ENCODE measurements at regions not wholly inside any gene's neighbourhood (a gene's known extent, or its start where the extent isn't known, plus 50 kb on each side); places are given as distances from the start of the nearest gene placed in this dataset.

DNA sequence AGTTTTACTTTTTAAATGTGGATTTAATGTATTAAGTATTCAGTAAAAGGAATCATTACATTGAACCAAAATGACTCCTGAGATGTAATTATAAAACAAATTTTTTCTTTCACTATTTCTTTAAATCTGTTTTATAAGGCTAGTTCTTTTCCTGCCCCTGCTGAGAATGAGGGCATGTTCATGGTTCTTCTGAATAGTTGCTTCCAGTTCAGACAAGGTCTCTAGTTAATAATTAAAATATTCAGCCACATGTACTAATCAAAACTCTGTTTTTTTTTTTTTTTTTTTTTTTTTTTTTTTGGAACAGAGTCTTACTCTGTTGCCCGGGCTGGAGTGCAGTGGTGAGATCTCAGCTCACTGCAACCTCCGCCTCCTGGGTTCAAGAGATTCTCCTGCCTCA lies 321.2 kb downstream of the DNAJB9 start:
- TF ChIP-seq POLR2A (IDR thresholded peaks at IDR 0.05) = no peak
- TF ChIP-seq, protein P1, sequence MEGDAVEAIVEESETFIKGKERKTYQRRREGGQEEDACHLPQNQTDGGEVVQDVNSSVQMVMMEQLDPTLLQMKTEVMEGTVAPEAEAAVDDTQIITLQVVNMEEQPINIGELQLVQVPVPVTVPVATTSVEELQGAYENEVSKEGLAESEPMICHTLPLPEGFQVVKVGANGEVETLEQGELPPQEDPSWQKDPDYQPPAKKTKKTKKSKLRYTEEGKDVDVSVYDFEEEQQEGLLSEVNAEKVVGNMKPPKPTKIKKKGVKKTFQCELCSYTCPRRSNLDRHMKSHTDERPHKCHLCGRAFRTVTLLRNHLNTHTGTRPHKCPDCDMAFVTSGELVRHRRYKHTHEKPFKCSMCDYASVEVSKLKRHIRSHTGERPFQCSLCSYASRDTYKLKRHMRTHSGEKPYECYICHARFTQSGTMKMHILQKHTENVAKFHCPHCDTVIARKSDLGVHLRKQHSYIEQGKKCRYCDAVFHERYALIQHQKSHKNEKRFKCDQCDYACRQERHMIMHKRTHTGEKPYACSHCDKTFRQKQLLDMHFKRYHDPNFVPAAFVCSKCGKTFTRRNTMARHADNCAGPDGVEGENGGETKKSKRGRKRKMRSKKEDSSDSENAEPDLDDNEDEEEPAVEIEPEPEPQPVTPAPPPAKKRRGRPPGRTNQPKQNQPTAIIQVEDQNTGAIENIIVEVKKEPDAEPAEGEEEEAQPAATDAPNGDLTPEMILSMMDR (IDR thresholded peaks at IDR 0.05 in 4 of 5, conservative IDR thresholded peaks at IDR 0.05 in 1 of 5) = no peak
